Upper lobe of right lung (tissue), 1 donor: ENCODE measurements at regions not wholly inside any gene's neighbourhood (a gene's known extent, or its start where the extent isn't known, plus 50 kb on each side); places are given as distances from the start of the nearest gene placed in this dataset.

ENCODE experiments used
- ATAC-seq: fragments of 200-7000 bp; cut with Tn5 transposase; one replicate; pipeline ENCODE4 v1.9.1; 2020; ENCODE audit warnings: mild to moderate bottlenecking, moderate library complexity
- DNase-seq: peaks from one replicate; pipeline ENCODE4 v3.0.0-alpha.2; 2020
- H3K27ac ChIP-seq: fragments of 200-600 bp; one replicate; pipeline ENCODE4 v1.8.0; 2022
- H3K27me3 ChIP-seq: fragments of 200-600 bp; one replicate; pipeline ENCODE4 v1.8.0; 2022; ENCODE audit warnings: mild to moderate bottlenecking
- H3K36me3 ChIP-seq: fragments of 200-600 bp; one replicate; pipeline ENCODE4 v1.8.0; 2022
- H3K4me1 ChIP-seq: fragments of 200-600 bp; one replicate; pipeline ENCODE4 v1.8.0; 2022
- H3K4me3 ChIP-seq: fragments of 200-600 bp; one replicate; pipeline ENCODE4 v1.8.0; 2022; ENCODE audit warnings: mild to moderate bottlenecking
- H3K9me3 ChIP-seq: fragments of 200-600 bp; one replicate; pipeline ENCODE4 v1.8.0; 2022
- intact Hi-C: fragments of 100-400 bp; cut with DNase I; formaldehyde crosslinking; loops from one replicate; pipeline ENCODE4 v1.11.0; 2022
- TF ChIP-seq, protein P1 (sequence below): fragments of 200-600 bp; IDR thresholded peaks from one replicate; pipeline ENCODE4 v1.8.0; 2022; ENCODE audit warnings: antibody characterized with exemption
- donor health status: DM: no; HTN: yes; CAD: no; lungs with severe emphysema.

- Histone ChIP-seq H3K27me3 (no peaks in the 10 kb centered on the region), H3K4me1 (no peaks in the 10 kb centered on the region), H3K4me3 (no peak overlapping the region), H3K36me3 (no peaks in the 10 kb centered on the region), H3K27ac (no peak overlapping the region), H3K9me3 (no peaks in the 10 kb centered on the region)
- TF ChIP-seq, protein P1, sequence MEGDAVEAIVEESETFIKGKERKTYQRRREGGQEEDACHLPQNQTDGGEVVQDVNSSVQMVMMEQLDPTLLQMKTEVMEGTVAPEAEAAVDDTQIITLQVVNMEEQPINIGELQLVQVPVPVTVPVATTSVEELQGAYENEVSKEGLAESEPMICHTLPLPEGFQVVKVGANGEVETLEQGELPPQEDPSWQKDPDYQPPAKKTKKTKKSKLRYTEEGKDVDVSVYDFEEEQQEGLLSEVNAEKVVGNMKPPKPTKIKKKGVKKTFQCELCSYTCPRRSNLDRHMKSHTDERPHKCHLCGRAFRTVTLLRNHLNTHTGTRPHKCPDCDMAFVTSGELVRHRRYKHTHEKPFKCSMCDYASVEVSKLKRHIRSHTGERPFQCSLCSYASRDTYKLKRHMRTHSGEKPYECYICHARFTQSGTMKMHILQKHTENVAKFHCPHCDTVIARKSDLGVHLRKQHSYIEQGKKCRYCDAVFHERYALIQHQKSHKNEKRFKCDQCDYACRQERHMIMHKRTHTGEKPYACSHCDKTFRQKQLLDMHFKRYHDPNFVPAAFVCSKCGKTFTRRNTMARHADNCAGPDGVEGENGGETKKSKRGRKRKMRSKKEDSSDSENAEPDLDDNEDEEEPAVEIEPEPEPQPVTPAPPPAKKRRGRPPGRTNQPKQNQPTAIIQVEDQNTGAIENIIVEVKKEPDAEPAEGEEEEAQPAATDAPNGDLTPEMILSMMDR = no peak
- DNase-seq (no peak), ATAC-seq (no peak)
- intact Hi-C loops = no loop called here
Observed at GRCh38 chr5:124139477-124139876, 607.0 kb downstream of the ZNF608 start.

GRCh38 chr5:124136609-124137008 is 609.8 kb downstream of the ZNF608 start:
- ATAC-seq (no peak), DNase-seq (no peak)
- no peaks in the 10 kb centered on the region for H3K36me3 ChIP-seq
- TF ChIP-seq, protein P1 = no peak
- no peak overlapping the region for H3K4me3 ChIP-seq
- H3K4me1 ChIP-seq = no peaks in the 10 kb centered on the region
- H3K27me3 ChIP-seq = no peaks in the 10 kb centered on the region
- intact Hi-C loops = no loop called here
- H3K9me3 ChIP-seq = no peaks in the 10 kb centered on the region
- no peak overlapping the region for H3K27ac ChIP-seq

DNA sequence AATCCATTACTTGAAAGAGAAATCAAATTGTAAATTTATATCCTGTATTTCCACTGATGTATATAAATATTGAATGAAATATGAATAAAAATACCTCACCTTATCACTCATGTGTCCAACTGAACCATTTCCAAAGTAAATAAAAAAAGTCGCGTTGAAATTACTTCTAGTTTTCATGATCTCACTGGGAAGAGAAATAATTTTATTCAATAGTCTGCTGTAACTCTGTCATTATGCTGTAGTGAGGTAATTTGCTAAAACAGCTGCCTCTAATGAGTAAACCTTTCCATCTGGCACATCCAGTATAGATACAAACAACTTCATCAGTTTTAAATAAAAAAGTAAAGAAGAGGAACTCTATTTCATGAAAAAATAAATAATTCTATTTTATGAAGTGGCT is 611.5 kb downstream of the ZNF608 start:
- H3K4me3 ChIP-seq = no peak overlapping the region
- DNase-seq = no peak
- H3K36me3 ChIP-seq = no peaks in the 10 kb centered on the region
- no peak for ATAC-seq
- no peaks in the 10 kb centered on the region for H3K4me1 ChIP-seq
- no peaks in the 10 kb centered on the region for H3K27me3 ChIP-seq
- TF ChIP-seq, protein P1 = no peak
- H3K27ac ChIP-seq = no peak overlapping the region
- intact Hi-C loops = no loop called here
- H3K9me3 ChIP-seq = no peaks in the 10 kb centered on the region

DNA sequence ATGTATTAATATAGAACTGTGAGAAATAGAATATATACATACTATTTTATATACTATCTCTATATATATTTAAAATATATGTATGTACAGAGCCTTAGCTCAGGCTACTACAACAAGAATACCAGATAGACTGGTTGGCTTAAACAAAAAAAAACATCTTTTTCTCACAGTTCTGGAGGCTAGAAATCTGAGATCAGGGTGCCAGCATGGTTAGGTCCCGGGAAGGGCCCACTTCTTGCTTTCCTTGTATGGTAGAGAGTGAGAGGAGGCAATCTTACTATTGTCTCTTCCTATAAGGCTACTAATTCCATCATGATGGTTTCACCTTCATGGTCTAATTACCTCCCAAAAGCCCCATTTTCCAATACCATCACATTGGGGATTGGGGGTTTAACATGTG is 613.0 kb downstream of the ZNF608 start:
- Histone ChIP-seq H3K27ac (no peak overlapping the region), H3K27me3 (no peaks in the 10 kb centered on the region), H3K4me3 (no peak overlapping the region), H3K4me1 (no peaks in the 10 kb centered on the region), H3K9me3 (no peaks in the 10 kb centered on the region), H3K36me3 (no peaks in the 10 kb centered on the region)
- TF ChIP-seq, protein P1 = no peak
- intact Hi-C loops = no loop called here
- ATAC-seq (no peak), DNase-seq (no peak)

DNA sequence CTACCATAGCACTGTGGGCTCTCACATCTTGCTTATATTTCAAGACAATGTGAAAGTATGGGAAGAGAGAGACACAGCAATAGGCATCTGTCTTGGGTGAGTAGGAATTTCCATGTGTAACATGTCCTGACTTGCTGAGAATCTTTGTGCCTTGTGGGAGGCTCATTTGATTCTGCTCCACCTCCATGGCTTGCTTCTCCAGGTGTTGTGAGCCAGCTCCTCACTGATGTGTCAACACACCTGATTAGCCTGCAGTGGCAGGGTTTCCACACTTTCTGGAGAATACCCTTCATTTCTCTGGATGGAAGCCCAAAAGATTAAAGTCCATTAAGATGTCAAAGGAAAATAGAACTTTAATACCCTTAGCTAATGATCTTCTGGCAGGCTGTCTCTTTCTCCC is 613.6 kb downstream of the ZNF608 start:
- H3K27me3 ChIP-seq = no peaks in the 10 kb centered on the region
- no peak overlapping the region for H3K4me3 ChIP-seq
- no peaks in the 10 kb centered on the region for H3K9me3 ChIP-seq
- intact Hi-C loops = no loop called here
- ATAC-seq = no peak
- no peak for DNase-seq
- H3K27ac ChIP-seq = no peak overlapping the region
- H3K36me3 ChIP-seq = no peaks in the 10 kb centered on the region
- H3K4me1 ChIP-seq = no peaks in the 10 kb centered on the region
- TF ChIP-seq, protein P1 = no peak

DNA sequence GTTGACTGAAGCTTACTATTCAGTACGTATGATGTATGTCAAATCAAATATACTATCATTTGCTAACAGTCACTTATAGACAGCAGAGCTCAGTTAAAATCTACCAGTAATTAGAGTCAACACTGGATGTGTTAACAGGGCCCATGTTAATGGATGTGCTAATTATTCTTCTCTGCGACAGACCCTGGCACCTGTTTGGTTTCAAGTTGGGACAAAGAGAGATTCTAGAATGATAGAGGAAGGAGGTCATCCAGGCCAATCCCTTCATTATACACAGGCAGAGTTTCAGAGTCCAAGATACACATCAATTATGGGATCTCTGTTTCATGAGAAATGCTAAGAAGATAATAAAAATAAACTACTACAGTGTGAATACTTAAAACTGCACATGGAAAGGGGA is 615.0 kb downstream of the ZNF608 start:
- Histone ChIP-seq H3K4me3 (no peak overlapping the region), H3K27ac (no peak overlapping the region), H3K9me3 (no peaks in the 10 kb centered on the region), H3K27me3 (no peaks in the 10 kb centered on the region), H3K4me1 (no peaks in the 10 kb centered on the region), H3K36me3 (no peaks in the 10 kb centered on the region)
- DNase-seq (no peak), ATAC-seq (no peak)
- TF ChIP-seq, protein P1 = no peak
- intact Hi-C loops = no loop called here
